Caki2 (cell line): ENCODE measurements at regions not wholly inside any gene's neighbourhood (a gene's known extent, or its start where the extent isn't known, plus 50 kb on each side); places are given as distances from the start of the nearest gene placed in this dataset.

ENCODE experiments used
- DNase-seq: peaks from one replicate; pipeline ENCODE4 v3.0.0-alpha.2; 2015; ENCODE audit warnings: low read depth
- in situ Hi-C: cut with HindIII; loops from 2 replicates; pipeline ENCODE4 v1.10.0; 2016; ENCODE audit warnings: low sequenced_read_pairs, low pct_unique_long_range_greater_than_20kb, mixed read lengths

DNA sequence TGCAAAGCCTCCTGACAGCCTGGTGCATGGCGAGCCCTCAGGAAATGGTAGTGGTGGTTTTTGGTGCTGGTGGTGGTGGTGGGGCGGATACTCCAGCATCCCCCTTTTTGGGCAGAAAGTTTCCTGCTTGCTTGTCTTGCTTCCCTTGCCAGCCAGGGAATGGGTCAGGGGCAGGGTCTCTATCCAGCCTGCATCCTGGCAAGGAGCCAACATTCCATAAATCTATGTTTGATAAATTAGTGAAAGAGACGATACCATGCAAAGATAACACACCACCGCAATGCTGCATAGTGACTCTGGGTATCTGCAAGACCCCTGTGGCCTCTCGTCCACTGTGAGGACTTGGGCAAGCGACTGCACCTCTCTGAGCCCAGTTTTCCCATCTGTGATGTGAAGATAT, 246.2 kb downstream of the LRFN2 start:
- in situ Hi-C loops = no loop called here

DNA sequence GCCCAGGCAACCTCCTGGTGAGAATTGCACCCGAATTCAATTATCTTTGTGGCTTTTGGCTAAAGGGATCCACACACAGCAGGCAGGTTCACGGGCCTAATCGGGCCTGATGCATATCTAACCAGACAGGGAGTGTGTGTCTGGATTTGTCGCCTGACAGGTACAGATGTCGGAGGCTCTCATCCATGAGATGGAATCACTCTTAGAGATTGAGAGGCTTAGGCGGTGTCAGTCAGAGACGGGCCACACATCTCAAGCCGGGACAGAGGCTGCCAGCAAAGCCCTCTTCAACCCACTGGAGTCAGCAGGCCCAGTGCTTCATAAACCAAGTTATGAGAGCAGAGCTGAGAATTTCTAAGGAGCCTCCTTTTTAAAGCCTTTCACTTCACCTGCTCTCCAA, 247.0 kb downstream of the LRFN2 start:
- in situ Hi-C loops = no loop called here

More for the DNA sequence above, 246.2 kb downstream of the LRFN2 start:
- no peak for DNase-seq

DNA sequence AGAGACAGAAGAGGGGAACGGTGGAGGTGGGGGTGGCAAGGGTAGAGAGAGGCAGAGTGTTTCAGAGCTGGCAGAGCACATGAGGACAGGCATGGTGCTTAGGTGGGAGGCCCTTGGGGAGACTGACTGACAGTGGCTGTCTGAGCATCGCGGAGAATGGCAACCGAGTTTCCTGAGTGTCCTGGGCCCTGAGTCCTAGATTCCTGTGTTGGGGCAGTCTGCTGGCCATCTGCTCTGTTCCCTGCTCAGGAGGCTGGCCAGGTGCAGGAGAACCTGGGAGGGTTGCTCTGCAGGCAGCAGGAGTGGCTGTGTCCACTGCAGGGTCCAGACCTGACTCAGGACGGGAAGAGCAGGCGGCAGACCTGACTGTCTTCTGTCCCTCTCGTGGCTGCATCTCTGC, 248.9 kb downstream of the LRFN2 start:
- in situ Hi-C loops = no loop called here
- DNase-seq = no peak

More for the DNA sequence above, 247.0 kb downstream of the LRFN2 start:
- no peak for DNase-seq

DNA sequence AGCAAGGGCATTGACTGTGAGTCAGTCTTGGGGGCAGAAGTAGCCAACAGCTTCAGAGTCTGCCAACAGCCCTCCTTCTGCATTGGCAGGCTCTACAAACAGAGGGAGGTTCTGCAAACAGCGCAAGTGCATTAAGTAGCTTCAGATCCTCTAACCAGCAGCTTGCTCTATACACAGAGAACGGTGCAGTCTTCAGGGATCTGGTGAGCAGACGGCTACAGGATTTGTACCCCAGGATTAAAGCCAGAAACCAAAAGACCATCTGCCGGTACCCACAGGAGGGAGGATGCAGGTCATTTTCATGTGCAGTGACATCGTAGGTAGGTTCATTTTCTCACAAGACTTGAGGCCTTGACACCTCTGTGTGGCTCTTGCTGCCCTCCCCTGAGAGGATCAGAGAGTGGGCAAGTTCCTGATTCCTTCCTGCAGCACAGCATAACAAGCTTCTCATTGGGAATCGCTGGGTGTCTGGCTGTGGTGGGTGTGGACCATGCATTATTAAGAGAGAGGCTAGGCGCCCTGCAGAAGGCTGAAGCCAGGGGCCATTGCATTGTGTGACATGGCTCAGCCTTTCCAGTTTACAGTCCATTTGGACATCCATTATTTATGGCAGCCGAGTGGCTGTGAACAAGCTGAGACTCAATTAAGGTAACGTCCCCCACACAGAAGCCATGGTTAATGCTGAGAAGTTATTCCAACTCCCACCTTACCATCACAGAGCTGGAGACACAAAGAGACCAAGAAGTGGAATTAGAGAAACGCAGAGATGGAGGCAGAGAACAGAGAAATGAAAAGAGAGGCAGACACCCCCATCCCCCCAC, 250.0 kb downstream of the LRFN2 start:
- no peak for DNase-seq
- in situ Hi-C loops = no loop called here

DNA sequence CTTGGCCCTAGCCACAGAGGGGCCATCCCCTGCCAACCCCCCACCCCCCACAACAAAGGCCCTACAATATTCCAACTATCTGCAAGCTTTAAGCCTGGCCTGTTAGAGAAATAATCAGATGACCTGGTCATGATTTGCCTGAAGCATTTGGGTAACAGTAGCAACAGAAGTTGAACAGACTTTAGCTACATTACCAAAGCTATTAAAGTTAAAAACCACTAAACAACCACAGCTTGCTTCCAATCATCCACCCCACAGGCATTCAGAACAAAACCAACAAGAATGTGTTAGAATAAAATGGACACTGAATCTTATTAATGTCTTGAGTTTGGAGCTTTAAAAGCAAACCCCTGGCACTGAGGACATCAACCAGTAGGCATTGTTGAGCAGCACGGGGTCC, 250.9 kb downstream of the LRFN2 start:
- DNase-seq = no peak
- in situ Hi-C loops = no loop called here

DNA sequence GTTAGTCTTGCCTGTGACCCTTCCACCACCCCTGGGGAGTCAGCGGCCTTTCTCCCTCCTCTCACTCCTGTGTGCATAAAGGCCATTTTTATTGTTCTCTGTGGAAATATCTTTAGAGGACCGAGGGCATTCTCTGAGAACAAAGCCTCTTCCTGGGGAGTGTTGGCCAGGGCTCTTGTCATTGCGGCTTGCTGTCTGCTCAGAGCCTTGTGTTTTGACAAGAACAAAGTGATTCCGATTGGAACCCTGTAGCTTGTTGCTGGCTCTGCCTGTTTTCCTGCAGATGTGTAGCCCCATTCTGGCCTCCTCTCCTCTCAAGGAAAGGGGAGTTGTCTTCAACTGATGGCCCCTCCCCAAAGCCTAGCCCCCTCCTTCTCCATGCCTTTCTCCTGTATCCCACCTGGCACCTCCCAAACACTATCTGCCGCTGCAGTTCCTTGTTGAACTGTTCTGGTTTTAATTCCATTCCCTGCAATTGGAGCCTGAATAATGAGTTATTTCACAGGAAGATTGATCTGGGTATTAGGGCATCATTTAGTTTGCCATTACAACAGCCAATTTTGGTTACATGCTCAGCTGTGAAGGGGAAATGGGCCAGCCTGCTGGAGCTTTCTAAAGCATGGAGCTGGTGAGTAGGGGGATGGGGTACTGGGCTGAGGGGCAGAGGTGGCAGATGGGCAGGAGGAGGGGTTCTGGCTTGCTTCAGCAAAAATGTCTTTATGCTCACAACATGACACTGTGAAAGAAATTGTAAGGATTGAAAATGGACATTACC, 252.5 kb downstream of the LRFN2 start:
- no peak for DNase-seq
- in situ Hi-C loops = no loop called here

DNA sequence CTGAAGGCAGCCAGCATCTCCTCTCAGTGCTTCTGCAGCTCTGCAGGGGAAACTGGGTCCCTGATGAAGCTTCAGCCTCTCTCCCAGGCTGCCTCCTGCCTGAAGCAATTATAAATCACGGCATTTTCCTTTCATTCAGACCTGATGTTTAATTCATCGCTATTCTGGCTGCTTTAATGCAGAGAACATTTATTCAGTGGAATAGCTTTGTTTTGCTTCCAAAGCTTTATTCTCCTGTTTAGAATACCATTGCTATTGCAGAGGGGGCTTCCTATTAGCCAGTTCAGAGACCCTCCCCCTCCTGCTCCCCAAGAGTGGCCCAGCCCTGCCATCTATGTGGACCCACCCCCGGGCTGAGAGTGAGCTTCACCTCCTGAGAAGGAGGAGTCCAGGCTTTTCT, 255.6 kb downstream of the LRFN2 start:
- in situ Hi-C loops = no loop called here

DNA sequence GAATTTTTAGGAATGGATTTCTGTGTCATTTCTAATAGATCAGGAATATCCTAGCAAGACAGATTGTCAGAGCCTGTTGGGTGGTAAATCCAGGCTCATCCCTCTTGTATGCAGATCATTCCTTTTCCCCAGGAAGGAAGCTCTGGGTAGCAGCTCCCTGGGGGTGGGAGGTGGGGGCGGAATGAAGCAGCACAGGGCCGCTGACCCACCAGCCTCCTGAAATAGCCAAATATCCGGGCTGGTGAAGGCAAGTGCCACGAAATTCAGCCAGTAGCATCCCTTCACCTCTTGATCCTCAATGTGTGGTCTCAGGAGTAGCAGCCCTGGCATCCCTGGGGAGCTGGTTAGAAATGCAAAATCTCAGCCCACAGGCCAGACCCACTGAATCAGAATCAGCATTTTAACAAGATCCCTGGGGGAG, 256.9 kb downstream of the LRFN2 start:
- in situ Hi-C loops = no loop called here
- no peak for DNase-seq

More for the DNA sequence above, 255.6 kb downstream of the LRFN2 start:
- DNase-seq = no peak

DNA sequence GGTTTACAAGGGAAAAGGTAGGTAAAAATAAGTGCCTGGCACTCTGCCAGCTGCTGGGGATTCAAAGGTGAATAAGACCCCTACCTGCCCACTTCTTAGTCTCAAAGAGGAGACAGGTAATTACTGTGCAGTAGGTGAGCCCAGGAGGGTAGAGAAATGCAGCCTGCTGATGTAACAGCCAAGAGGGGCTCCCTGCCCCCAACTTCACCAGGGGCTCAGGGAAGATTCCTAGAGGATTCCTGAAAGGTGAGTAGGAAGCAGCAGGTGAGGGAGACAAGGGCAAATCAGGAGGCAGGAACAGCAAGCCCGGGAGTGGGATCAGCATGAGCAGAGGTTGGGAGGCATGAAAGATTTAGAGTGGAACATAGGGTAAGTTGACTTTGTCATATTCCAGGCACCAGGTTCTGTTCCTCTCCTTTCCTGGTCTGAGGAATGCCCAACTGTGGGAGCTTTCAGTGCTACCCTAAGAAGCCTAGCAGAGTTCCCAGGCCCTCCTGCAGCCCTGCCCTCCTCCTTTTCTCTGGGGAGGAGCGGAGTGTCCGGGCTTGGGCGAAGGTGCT, 258.1 kb downstream of the LRFN2 start:
- no peak for DNase-seq
- in situ Hi-C loops = no loop called here

DNA sequence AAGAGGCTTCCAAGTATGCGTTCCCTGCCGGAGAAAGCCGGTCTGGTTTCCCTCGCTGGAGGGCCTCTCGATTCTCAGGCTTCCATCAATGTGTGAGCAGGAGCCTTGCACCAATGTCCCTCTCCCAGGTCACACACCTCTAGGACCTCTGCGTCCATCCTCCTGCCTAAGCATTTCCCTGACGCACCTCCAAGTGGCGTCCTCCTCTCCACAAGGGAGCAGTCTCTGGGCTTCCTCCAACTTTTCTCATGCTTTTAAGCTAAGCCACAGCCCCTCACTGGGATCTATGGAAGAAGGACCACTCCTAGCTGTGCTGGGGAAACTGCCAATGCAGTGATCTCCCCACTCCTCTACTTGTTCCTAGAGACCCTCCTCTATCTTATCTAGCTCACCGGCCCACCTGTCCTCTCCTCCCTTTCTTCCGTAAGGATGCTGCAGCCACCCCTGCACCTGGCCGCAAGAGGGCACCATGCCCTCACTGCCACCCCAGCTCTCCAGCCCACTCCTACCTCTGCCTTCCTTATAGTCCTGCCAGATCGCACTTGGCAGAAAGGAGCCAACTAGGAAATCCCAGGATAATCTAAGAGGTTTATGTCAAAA, 258.7 kb downstream of the LRFN2 start:
- DNase-seq = peak; percentile 23
- in situ Hi-C loops = no loop called here

DNA sequence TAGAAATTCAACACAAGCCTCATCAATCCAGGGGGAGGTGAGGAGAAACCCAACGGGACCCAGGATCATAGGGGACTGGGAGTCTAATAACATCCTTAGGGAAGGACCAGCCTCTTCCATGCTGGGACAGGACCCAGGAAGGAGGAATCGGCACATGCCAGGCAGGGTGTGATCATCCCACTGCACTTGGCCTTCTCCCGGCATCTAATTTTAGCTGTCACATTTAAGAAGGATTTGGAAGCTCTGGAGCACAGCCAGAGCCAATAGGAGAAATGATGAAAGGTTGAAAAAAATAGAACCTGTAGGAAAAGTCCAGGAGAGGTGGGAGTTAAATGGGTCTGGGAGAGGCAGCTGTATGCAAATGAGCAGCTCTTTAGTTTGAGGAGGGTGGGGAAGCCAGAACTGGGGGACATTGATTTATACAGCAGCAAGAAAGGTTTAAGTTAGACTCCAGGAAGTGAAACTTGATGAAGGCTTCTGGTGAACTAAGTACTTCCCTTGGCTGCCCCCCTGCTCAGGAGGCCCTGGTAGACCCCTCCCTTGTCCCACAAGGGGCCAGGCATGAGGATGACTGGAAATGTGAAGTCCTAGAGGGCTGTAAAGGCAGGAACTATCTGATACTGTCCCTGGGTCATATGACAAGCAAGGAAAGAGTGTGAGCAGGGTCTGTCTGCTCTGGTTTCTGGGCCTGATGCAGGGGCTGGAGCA, 260.3 kb downstream of the LRFN2 start:
- in situ Hi-C loops = no loop called here
- DNase-seq = no peak

DNA sequence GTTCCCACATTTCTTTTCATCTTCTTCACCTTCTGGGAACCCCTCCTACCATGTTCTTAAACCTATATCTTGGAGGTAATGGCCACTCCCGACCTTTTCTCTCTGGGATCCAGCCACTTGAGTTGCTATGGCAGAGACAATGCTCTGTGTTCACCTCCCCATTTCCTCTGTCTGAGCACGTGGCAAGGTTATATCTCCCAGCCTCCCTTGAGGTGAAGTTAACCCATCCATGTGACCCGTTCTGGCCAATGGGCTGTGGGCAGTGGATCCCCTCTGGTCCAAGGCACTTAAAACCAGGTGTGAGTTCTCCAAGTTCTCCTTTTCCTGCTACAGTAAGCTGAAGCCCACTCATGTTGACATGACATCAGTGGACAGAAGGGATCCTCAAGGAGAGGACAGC, 261.4 kb downstream of the LRFN2 start:
- in situ Hi-C loops = no loop called here

DNA sequence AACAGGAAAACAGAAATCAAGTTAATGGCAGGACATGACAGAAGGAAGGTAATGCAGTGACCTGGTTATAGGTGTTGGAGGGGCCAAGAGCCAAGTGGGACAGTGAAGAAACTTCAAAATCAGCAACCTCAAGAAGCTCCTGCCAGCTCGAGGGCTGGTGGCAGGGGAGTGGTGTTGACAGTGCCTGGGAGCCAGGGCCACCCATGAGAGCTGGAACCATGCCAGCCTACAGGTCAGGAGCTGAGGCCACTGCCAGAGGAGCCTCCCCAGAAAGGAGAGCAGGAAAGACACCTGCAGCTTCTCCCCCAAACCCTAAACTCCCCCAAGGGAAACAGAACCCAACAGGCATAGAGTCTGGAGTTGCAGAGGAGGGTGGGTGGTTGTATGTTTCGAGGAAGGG, 262.1 kb downstream of the LRFN2 start:
- DNase-seq = no peak
- in situ Hi-C loops = no loop called here

More for the DNA sequence above, 261.4 kb downstream of the LRFN2 start:
- DNase-seq = no peak

DNA sequence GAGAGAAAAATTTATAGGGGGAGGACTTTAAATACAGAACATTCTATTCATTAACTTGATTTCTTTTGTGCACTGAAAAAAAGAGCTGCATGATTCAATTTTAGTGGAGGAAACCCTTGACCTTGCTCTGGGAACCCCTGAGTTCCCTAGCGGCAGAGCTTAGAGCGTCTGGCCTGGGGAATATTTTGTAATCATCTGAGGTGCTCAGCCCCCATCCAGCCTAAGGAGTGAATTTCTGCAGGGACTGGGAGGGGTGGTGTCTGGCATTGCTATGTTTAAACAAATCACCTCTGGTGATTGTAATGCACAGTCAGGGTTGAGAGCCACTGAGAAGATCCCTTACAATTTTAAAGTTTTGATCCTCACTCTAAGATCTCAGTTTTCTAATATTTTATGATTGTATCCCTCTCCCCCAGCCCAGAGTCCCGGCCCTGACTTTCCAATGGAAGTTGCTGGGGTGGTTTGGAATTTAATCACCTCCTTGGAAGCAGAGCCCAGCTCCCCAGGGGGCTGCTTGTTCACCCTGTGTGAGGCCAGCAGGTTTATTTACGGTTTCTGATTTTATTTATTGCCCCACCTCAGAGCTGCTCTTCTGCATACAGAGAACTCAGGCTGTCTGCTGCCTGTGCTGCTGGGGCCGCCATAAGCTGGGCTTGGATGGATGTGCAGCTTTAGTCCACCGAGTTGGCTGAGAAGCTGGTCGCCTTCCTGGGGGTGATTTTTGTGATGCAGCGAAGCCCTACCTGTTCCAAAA, 263.1 kb downstream of the LRFN2 start:
- in situ Hi-C loops = no loop called here
- no peak for DNase-seq

DNA sequence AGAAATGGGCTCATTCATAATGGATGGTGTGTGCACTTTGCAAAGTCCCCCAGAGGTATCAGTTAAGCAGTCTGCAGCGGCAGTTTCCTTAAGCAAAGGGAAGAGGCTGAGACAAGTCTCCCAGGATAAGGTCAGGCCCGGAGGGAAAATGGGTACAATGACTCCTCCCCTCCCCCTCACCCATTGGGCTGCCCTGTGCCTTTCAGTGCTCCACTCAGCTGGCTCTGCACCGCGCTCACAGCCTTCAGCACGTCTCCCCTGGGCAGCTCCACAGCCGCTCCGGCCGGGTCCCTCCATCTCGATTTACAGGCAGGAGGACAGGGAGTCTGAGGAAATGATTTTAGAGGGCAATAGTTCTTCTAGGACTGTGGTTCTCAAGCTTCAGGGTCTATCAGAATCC, 264.8 kb downstream of the LRFN2 start:
- no peak for DNase-seq
- in situ Hi-C loops = no loop called here

DNA sequence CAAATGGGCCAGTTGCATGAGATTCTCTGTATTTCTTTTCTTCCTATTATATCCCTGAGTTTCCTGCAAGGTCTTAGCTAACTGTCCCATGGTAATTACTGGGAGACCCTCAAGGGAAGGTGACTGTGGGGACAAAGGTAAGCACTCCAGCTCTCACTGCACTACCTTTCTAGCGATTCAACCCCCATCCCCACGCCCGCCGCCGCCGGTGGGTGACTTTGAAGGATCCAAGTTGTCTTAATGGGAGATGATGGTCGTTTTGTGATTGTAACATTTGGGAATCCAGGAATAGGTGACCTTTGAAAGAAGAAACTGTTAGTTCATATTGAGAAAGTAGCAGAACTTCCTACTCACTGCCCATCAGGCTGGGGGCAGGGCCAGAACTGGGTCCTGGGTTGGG, 265.5 kb downstream of the LRFN2 start:
- in situ Hi-C loops = no loop called here
- DNase-seq = no peak

DNA sequence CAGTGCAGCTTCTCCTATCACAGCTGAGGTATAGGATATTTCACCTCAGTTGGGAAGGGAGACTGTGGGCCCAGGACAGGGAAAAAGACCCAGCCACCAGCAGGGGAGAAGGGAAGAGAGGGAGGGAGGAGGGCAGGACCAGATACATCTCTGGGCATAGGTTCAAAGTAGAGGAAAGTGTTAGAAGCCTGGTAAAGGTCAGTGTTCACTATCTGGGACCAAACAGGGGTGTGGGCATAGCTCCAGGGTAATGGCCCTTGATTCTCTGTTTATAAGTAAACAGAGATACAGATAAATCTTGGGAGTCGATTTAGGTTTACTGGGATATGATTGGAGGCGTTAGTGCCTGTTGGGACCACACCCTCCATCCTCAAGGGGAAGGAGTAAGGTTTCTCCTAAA, 266.2 kb downstream of the LRFN2 start:
- no peak for DNase-seq
- in situ Hi-C loops = no loop called here

DNA sequence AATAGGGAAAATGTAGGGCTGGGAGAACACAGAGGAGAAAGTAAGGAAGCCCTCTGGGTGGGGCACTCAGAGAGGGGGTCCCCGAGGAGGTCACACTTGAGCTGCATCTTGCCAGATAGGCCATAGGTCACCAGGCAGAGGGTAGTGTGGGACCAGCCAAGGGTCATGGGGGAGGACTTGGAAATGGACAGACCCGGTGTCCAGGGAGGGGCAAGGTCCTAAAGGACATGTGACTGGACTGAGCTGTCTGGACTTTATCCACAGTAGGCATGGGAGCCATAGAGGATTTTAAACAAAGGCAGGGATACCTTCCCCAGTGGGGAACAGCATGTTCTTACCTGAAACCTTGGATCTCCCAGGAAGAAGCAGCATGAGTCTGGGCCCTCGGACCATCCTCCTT, 266.7 kb downstream of the LRFN2 start:
- in situ Hi-C loops = no loop called here
- no peak for DNase-seq
